ENCODE measurements at regions not wholly inside any gene's neighbourhood (a gene's known extent, or its start where the extent isn't known, plus 50 kb on each side); places are given as distances from the start of the nearest gene placed in this dataset.
A peak's percentile ranks its signal among the peaks of the same experiment; 100 is the strongest.
"Not testable (repeated sequence)": the region's sequence is repeated elsewhere in the genome, so short reads cannot be mapped to it uniquely, and the experiment has no call there.

- H3K36me3 ChIP-seq, result no peaks in the 10 kb centered on the region
- no peak overlapping the region for H3K4me3 ChIP-seq
- no peak for TF ChIP-seq POLR2A (IDR thresholded peaks at IDR 0.05)
- 82% methylated on average over 13 of the region's 13 CpGs for WGBS
- no peaks in the 10 kb centered on the region for H3K27me3 ChIP-seq
- peaks cover 65% of the 10 kb centered on the region for H3K4me1 ChIP-seq
- no peaks in the 10 kb centered on the region for H3K9me3 ChIP-seq
- peak overlapping the region; percentile 91 for H3K27ac ChIP-seq
- DNase-seq (ENCODE audit: low spot score in 2 of 2), result no peak
These were observed 164.0 kb upstream of the TBL1XR1 start for GRCh38 chr3:177361081-177361938.

- Histone ChIP-seq H3K4me1 (peaks cover 53% of the 10 kb centered on the region), H3K9me3 (no peaks in the 10 kb centered on the region), H3K36me3 (no peaks in the 10 kb centered on the region), H3K27me3 (no peaks in the 10 kb centered on the region), H3K4me3 (no peak overlapping the region), H3K27ac (no peak overlapping the region)
- TF ChIP-seq POLR2A (IDR thresholded peaks at IDR 0.05) (no peak), CTCF (IDR thresholded peaks at IDR 0.05) (no peak), POLR2AphosphoS5 (IDR thresholded peaks at IDR 0.05) (no peak), EP300 (IDR thresholded peaks at IDR 0.05) (no peak)
- DNase-seq (ENCODE audit: low spot score in 2 of 2), result no peak
- 40% methylated on average over 2 of the region's 2 CpGs for WGBS
These were observed 165.3 kb upstream of the TBL1XR1 start for GRCh38 chr3:177362626-177363025.

DNA sequence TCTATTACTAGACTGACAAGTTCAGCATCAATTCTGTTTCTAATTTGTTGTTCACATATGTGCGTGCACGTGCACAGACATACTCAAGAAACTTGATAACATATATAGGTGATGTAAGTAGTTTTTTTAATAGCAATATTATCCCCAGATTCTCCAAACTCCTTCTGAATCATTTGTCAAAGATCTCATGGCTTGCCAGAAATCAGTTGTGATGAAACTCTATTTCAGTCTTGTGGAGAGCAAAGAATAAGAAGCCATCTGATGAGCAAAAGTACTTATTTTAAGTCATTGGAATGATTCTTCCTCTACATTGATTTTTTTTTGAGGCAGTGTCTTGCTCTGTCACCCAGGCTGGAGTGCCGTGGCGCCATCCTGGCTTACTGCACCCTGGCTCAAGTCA, 167.0 kb upstream of the TBL1XR1 start:
- Histone ChIP-seq H3K9me3 (no peaks in the 10 kb centered on the region), H3K4me1 (peaks cover 37% of the 10 kb centered on the region), H3K4me3 (no peak overlapping the region), H3K36me3 (no peaks in the 10 kb centered on the region), H3K27me3 (no peaks in the 10 kb centered on the region), H3K27ac (no peak overlapping the region)
- DNase-seq (ENCODE audit: low spot score in 2 of 2), result no peak
- TF ChIP-seq EP300 (IDR thresholded peaks at IDR 0.05) (no peak), POLR2AphosphoS5 (IDR thresholded peaks at IDR 0.05) (no peak), POLR2A (IDR thresholded peaks at IDR 0.05) (no peak), CTCF (IDR thresholded peaks at IDR 0.05) (no peak)
- WGBS, result 98% methylated on average over 4 of the region's 4 CpGs

- not testable (repeated sequence) for DNase-seq (ENCODE audit: low spot score in 2 of 2); H3K9me3 ChIP-seq; H3K27ac ChIP-seq; H3K27me3 ChIP-seq; H3K36me3 ChIP-seq; H3K4me3 ChIP-seq
- H3K4me1 ChIP-seq, result peaks cover 27% of the 10 kb centered on the region
- WGBS, result 98% methylated on average over 3 of the region's 3 CpGs
These were observed 168.0 kb upstream of the TBL1XR1 start for GRCh38 chr3:177365294-177365693.

GRCh38 chr3:177367788-177368187, 170.5 kb upstream of the TBL1XR1 start:
- WGBS, result 82% methylated on average over 8 of the region's 8 CpGs
- no peak for DNase-seq (ENCODE audit: low spot score in 2 of 2)
- Histone ChIP-seq H3K27me3 (no peaks in the 10 kb centered on the region), H3K27ac (no peak overlapping the region), H3K4me3 (no peak overlapping the region), H3K36me3 (no peaks in the 10 kb centered on the region), H3K9me3 (no peaks in the 10 kb centered on the region), H3K4me1 (peaks cover 2% of the 10 kb centered on the region)
- TF ChIP-seq EP300 (IDR thresholded peaks at IDR 0.05) (no peak), POLR2A (IDR thresholded peaks at IDR 0.05) (no peak), CTCF (IDR thresholded peaks at IDR 0.05) (no peak), POLR2AphosphoS5 (IDR thresholded peaks at IDR 0.05) (no peak)

DNA sequence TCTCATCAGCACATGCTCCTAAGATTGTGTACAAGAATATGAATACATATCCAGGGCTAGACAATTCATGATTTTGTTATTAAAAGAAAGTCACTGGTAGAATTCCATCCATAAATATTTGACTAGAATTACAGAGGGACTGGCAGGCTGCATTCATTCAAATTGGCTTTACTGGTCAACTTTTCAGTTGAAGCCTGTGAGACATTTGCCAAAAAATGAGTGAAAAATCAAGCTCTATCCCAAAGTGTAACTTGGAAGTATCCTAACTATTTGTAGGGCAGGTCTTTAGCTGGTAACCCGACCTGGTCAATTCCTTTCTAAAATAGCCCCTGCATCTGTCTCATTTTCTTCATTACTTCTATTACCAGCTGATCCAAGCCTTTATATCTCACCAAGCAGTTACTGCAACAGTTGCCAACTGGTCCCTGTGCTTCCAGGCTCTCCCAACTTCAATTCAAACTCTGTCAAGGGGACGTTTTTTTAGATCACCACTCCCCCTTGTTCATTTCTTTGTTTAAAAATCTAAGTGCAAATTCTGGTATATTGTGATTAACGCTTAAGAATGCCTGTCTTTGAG, 173.1 kb upstream of the TBL1XR1 start:
- Histone ChIP-seq H3K4me3 (no peak overlapping the region), H3K36me3 (no peaks in the 10 kb centered on the region), H3K27me3 (no peaks in the 10 kb centered on the region), H3K27ac (no peak overlapping the region), H3K9me3 (no peaks in the 10 kb centered on the region), H3K4me1 (no peaks in the 10 kb centered on the region)
- TF ChIP-seq CTCF (IDR thresholded peaks at IDR 0.05), result no peak
- TF ChIP-seq POLR2A (IDR thresholded peaks at IDR 0.05), result no peak
- no peak for TF ChIP-seq EP300 (IDR thresholded peaks at IDR 0.05)
- TF ChIP-seq POLR2AphosphoS5 (IDR thresholded peaks at IDR 0.05), result no peak
- WGBS, result 85% methylated on average over 3 of the region's 3 CpGs
- DNase-seq (ENCODE audit: low spot score in 2 of 2), result no peak
